GM19324 (cell line): ENCODE measurements at regions not wholly inside any gene's neighbourhood (a gene's known extent, or its start where the extent isn't known, plus 50 kb on each side); places are given as distances from the start of the nearest gene placed in this dataset.
"Not testable (repeated sequence)": the region's sequence is repeated elsewhere in the genome, so short reads cannot be mapped to it uniquely, and the experiment has no call there.

Experiments used
- ATAC-seq: cut with Tn5 transposase; IDR thresholded peaks from one replicate; pipeline ENCODE4 v1.9.1; 2021; ENCODE audit warnings: mild to moderate bottlenecking, moderate library complexity; ENCODE audit not compliant: unreplicated experiment, low FRiP score

- not testable (repeated sequence) for ATAC-seq
These were observed 115.6 kb upstream of the FABP2 start for GRCh38 chr4:119437515-119437914.

- ATAC-seq = not testable (repeated sequence)
These were observed 86.8 kb upstream of the FABP2 start for GRCh38 chr4:119408561-119409224.

- ATAC-seq = not testable (repeated sequence)
These were observed 85.0 kb upstream of the FABP2 start for GRCh38 chr4:119406721-119407460.

GRCh38 chr4:119406041-119406440, 84.1 kb upstream of the FABP2 start:
- not testable (repeated sequence) for ATAC-seq

- peak; percentile 72 for ATAC-seq
These were observed 80.7 kb upstream of the FABP2 start for GRCh38 chr4:119402322-119403308.

- ATAC-seq = not testable (repeated sequence)
These were observed 73.8 kb upstream of the FABP2 start for GRCh38 chr4:119395701-119396100.

GRCh38 chr4:119394826-119395225, 72.9 kb upstream of the FABP2 start:
- no peak for ATAC-seq

- ATAC-seq = not testable (repeated sequence)
These were observed 66.9 kb upstream of the FABP2 start for GRCh38 chr4:119388791-119389190.

- not testable (repeated sequence) for ATAC-seq
These were observed 52.7 kb upstream of the FABP2 start for GRCh38 chr4:119374616-119375015.

GRCh38 chr4:119372316-119373062, 50.6 kb upstream of the FABP2 start:
- not testable (repeated sequence) for ATAC-seq
